Activated CD8-positive, alpha-beta memory T cell treated with anti-CD3 and anti-CD28 coated beads for 36 hours (primary cell): ENCODE measurements at regions not wholly inside any gene's neighbourhood (a gene's known extent, or its start where the extent isn't known, plus 50 kb on each side); places are given as distances from the start of the nearest gene placed in this dataset.

ENCODE experiments used
- CTCF ChIA-PET: fragments of 350-600 bp; sonication (Branson Sonifier 250); formaldehyde crosslinking; loops from one replicate; lab custom pipeline; 2021; ENCODE audit warnings: antibody characterized with exemption; lab: Charles Lee
- POLR2A ChIA-PET: fragments of 350-600 bp; sonication (Branson Sonifier 250); formaldehyde crosslinking; loops from one replicate; lab custom pipeline; 2021; ENCODE audit warnings: antibody characterized with exemption; lab: Charles Lee

- CTCF ChIA-PET, result no interaction called here
These were observed 385.3 kb downstream of the HAPSTR1 start for GRCh38 chr16:9476744-9477143.

DNA sequence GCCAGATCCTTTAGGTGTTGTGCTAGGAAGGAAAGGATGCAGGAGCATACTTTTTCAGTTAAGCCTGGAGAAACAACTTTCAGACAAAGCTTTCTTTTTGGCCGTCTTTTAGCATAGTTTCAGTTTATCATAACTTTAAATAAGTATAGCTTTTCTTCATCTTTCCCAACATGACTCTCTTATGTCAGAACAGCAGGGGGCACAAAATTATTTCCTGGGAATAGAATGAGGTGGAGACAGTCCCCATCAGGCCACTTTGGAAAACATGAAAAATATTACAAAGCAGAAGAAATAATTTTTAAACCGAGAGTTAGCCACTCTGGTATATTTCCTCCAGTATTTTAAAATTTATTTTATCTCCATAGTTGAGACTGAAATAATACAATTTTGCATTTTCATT lies 387.6 kb downstream of the HAPSTR1 start:
- POLR2A ChIA-PET, result no interaction called here

More at GRCh38 chr16:9476744-9477143, 385.3 kb downstream of the HAPSTR1 start:
- POLR2A ChIA-PET, result no interaction called here

GRCh38 chr16:9480503-9480902 lies 389.1 kb downstream of the HAPSTR1 start:
- CTCF ChIA-PET, result no interaction called here
- POLR2A ChIA-PET, result no interaction called here

More for the DNA sequence above, 387.6 kb downstream of the HAPSTR1 start:
- CTCF ChIA-PET, result no interaction called here

GRCh38 chr16:9481747-9482730 lies 390.6 kb downstream of the HAPSTR1 start:
- ChIA-PET POLR2A (no interaction called here), CTCF (no interaction called here)

DNA sequence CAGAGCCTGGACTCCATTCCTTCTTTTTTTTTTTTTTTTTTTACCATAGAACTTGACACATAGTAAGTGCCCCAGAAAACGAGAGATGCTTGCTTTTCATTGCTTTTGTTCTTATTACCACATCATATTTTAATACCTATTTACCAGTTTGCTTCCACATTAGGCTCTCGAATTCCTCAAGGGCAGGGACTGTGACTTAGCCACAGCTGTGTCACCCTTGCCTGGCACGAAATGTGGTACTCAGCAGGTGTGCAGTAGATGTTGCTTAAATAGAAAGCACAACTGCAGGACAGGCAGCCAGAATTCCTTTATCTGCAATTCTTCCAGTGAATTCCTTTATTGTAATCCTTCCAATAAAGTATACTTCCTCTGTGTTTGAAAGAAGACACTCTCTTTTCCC lies 393.0 kb downstream of the HAPSTR1 start:
- ChIA-PET POLR2A (no interaction called here), CTCF (no interaction called here)

- POLR2A ChIA-PET, result no interaction called here
These were observed 393.4 kb downstream of the HAPSTR1 start for GRCh38 chr16:9484881-9485280.

GRCh38 chr16:9489835-9490467 lies 398.5 kb downstream of the HAPSTR1 start:
- ChIA-PET CTCF (no interaction called here), POLR2A (no interaction called here)

More at GRCh38 chr16:9484881-9485280, 393.4 kb downstream of the HAPSTR1 start:
- CTCF ChIA-PET, result no interaction called here

DNA sequence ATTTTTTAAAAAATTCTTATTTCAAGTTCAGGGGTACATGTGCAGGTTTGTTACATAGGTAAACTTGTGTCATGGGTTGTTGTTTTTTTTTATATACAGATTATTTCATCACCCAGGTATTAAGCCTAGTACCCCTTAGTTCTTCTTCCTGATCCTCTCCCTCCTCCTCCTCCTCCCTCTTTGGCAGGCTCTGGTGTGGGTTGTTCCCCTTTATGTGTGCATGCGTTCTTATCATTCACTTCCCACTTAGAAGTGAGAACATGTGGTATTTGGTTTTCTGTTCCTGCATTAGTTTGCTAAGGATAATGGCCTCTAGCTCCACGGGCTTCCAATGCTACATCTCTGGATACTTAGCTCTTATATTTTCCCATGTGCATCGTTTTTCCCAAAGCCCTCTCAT lies 404.4 kb downstream of the HAPSTR1 start:
- CTCF ChIA-PET, result no interaction called here

GRCh38 chr16:9497750-9498149 lies 406.3 kb downstream of the HAPSTR1 start:
- ChIA-PET CTCF (no interaction called here), POLR2A (no interaction called here)

More for the DNA sequence above, 404.4 kb downstream of the HAPSTR1 start:
- POLR2A ChIA-PET, result no interaction called here

DNA sequence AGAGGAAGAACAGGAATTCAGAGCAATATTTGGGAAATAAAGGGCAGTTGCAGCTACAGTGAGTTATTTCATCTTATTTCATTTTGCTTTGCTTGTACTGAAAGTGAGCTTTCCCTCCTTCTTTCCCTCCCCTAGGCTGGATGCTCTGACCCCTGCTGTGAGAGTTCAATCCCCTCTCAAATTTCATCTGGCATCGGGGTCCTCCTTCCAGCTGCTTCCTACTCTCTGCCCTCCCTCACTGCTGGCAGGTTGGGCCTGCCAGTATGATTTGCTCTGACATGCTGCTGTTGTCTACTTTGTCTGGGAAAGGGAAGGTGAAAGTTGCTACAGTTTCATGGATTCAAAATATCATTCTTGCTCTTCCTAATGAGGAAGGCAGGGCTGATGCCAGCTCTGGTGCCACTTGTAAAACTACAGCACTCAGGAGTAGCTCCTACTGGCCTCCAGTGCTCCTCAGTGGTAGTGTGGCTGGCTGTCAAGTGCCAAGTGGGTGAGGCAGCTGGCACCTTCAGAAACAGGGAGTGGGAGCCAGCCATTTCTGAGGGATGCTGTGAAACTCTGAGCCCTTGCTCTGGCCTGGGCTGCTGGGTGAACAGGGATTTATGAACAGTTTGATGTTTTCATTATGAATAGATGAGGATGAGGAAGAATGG lies 408.6 kb downstream of the HAPSTR1 start:
- POLR2A ChIA-PET, result no interaction called here
- CTCF ChIA-PET, result no interaction called here

- ChIA-PET POLR2A (no interaction called here), CTCF (no interaction called here)
These were observed 409.4 kb downstream of the HAPSTR1 start for GRCh38 chr16:9500872-9501271.

- POLR2A ChIA-PET, result no interaction called here
- CTCF ChIA-PET, result no interaction called here
These were observed 412.0 kb downstream of the HAPSTR1 start for GRCh38 chr16:9503251-9503984.

GRCh38 chr16:9508328-9508936 lies 417.0 kb downstream of the HAPSTR1 start:
- POLR2A ChIA-PET, result no interaction called here
- CTCF ChIA-PET, result no interaction called here

GRCh38 chr16:9509663-9510062 lies 418.2 kb downstream of the HAPSTR1 start:
- POLR2A ChIA-PET, result no interaction called here

DNA sequence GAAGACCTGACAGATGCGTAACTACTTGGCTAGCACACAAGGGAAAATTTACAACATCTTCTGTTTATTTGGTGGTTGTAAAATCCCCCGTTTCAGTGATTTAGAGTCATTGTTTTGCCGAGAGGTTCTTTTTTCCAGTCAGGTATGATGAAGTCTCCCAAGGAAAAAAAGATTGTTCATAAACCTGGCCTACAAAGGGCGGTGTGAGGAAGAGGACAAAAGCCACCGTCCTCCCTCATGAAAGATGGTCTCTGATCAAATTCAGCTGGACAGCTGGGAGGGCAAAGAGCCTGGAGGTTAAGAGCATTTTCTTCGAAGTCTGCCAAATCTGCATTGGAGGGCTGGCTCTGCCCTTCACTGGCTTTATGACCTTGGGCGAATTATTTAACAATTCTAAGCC lies 419.9 kb downstream of the HAPSTR1 start:
- ChIA-PET POLR2A (no interaction called here), CTCF (no interaction called here)

More at GRCh38 chr16:9509663-9510062, 418.2 kb downstream of the HAPSTR1 start:
- CTCF ChIA-PET, result no interaction called here

GRCh38 chr16:9516444-9516843 lies 425.0 kb downstream of the HAPSTR1 start:
- POLR2A ChIA-PET, result no interaction called here
- CTCF ChIA-PET, result no interaction called here

DNA sequence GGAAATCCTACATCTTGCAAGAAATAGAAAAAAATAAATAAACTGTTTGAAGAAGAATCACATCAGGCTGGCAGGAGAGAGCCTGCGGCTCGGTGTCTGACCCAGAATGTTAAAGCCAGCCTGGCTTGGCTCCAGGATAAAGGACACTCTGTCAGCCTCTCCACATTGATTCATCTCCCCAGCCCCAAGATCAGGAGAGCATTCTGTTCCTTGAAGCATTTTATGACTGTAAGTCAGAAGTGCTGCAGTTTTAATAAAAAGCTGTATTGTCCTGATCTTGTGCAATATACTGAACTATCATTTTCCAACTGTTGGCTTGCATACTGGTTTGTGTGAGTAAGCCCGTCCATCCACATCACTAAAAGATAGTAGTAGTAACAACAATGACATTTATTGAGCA lies 426.6 kb downstream of the HAPSTR1 start:
- POLR2A ChIA-PET, result no interaction called here
- CTCF ChIA-PET, result no interaction called here

- POLR2A ChIA-PET, result no interaction called here
These were observed 427.1 kb downstream of the HAPSTR1 start for GRCh38 chr16:9518581-9518980.

DNA sequence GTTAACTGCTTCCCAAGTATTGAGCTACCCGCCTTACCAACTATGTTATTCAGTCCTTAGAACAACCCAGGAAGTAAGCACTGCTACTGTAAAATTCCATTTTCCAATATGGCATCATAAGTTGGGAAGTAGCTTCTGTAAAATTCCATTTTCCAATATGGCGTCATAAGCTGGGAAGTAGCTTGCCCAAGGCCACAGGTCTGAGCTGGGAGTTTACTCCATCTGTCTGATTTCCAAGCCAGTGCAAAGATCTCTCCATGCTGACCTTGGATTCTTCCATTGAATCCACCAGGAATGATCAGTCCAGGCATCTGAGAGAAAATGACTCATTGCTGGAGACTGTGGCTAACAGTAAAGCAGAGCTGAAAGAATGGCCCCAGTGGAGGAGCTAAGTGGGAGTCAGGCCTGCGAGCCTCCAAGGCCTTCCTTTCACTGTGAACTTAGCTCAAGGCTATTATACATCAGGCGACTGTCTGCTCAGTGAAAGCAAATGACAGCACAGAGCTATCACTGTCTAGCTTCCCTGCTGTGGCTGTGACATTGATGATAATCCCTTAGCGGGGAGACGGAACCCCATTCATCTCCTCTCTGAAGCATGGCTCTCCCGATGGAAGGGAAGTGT lies 430.4 kb downstream of the HAPSTR1 start:
- POLR2A ChIA-PET, result no interaction called here
- CTCF ChIA-PET, result no interaction called here

More at GRCh38 chr16:9518581-9518980, 427.1 kb downstream of the HAPSTR1 start:
- CTCF ChIA-PET, result no interaction called here
